Hepatocyte (in vitro differentiated cells): ENCODE measurements at regions not wholly inside any gene's neighbourhood (a gene's known extent, or its start where the extent isn't known, plus 50 kb on each side); places are given as distances from the start of the nearest gene placed in this dataset.

Experiments
- EZH2 ChIP-seq: fragments of 200-600 bp; sonication (generic); IDR thresholded peaks from 2 replicates; pipeline ENCODE4 v1.6.1; 2016; ENCODE audit warnings: antibody characterized with exemption, mild to moderate bottlenecking, borderline replicate concordance
- EZH2phosphoT487 ChIP-seq: fragments of 200-600 bp; sonication (generic); IDR thresholded peaks from one replicate; pipeline ENCODE4 v1.6.1; 2018; ENCODE audit warnings: antibody characterized with exemption, mild to moderate bottlenecking, low read depth, moderate library complexity; ENCODE audit not compliant: unreplicated experiment, severe bottlenecking
- TF ChIP-seq, protein P1 (sequence below): fragments of 200-600 bp; sonication (generic); IDR thresholded peaks from 2 replicates; pipeline ENCODE4 v1.5.1; 2016; ENCODE audit warnings: antibody characterized with exemption, mild to moderate bottlenecking; ENCODE audit not compliant: poor library complexity

DNA sequence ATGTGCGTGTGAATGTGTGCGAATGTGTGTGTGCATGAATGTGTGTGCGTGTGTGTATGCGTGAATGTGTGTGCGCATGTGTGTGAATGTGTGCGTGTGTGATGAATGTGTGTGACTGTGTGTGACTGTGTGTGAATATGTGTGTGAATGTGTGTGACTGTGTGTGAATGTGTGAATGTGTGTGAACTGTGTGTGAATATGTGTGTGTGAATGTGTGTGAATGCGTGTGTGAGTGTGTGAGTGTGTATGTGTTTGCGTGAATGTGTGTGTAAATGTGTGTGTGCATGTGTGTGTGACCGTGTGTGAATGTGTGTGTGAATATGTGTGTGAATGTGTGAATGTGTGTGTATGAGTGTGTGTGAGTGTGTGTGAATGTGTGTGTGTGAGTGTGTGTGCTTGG lies 1103.8 kb downstream of the TSN start:
- TF ChIP-seq, protein P1, sequence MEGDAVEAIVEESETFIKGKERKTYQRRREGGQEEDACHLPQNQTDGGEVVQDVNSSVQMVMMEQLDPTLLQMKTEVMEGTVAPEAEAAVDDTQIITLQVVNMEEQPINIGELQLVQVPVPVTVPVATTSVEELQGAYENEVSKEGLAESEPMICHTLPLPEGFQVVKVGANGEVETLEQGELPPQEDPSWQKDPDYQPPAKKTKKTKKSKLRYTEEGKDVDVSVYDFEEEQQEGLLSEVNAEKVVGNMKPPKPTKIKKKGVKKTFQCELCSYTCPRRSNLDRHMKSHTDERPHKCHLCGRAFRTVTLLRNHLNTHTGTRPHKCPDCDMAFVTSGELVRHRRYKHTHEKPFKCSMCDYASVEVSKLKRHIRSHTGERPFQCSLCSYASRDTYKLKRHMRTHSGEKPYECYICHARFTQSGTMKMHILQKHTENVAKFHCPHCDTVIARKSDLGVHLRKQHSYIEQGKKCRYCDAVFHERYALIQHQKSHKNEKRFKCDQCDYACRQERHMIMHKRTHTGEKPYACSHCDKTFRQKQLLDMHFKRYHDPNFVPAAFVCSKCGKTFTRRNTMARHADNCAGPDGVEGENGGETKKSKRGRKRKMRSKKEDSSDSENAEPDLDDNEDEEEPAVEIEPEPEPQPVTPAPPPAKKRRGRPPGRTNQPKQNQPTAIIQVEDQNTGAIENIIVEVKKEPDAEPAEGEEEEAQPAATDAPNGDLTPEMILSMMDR = no peak
- TF ChIP-seq EZH2 (no peak), EZH2phosphoT487 (no peak)
